Epidermal melanocyte (primary cell): ENCODE measurements at regions not wholly inside any gene's neighbourhood (a gene's known extent, or its start where the extent isn't known, plus 50 kb on each side); places are given as distances from the start of the nearest gene placed in this dataset.
"Not testable (repeated sequence)": the region's sequence is repeated elsewhere in the genome, so short reads cannot be mapped to it uniquely, and the experiment has no call there.

ENCODE experiments used
- DNase-seq: peaks from one replicate; pipeline ENCODE4 v3.0.0; 2011; ENCODE audit warnings: low spot score; ENCODE audit not compliant: insufficient read length

DNA sequence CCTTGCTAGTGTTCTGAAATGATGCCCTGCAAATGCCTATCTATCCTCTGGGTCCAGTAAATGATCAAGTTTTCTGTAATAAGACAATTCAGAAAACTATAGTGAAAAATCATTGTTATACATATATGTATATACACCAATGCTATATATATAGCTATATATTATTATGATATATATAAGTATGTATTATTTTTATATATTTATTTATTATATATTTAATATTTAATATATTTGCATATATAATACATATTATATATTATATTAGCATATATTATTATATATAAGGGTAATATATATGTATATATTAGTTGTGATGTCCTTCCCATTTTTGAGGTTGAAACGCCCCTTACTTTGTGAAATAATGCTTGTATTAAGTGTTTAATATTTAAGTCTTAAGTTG lies 181.4 kb upstream of the CACNA2D1 start:
- no peak for DNase-seq

DNA sequence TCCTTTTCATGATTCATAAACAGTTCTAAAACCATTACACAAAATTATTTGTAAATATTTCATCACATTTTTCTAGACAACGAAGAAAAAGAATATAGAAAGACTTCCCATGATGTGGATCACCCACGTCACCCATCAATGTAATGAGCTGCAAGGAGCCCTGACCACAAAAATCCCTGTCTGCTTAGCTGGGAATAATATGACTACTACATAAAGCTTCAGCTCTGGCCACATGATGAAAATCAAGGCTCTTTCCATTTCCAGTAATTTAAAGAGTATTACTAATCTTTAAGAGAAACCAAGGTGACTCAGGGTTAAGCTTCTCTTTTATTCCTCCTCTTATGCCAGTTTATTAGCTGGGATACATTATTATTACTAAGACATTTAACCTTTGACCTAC lies 180.8 kb upstream of the CACNA2D1 start:
- DNase-seq = no peak

GRCh38 chr7:82623812-82624211 lies 180.2 kb upstream of the CACNA2D1 start:
- no peak for DNase-seq

DNA sequence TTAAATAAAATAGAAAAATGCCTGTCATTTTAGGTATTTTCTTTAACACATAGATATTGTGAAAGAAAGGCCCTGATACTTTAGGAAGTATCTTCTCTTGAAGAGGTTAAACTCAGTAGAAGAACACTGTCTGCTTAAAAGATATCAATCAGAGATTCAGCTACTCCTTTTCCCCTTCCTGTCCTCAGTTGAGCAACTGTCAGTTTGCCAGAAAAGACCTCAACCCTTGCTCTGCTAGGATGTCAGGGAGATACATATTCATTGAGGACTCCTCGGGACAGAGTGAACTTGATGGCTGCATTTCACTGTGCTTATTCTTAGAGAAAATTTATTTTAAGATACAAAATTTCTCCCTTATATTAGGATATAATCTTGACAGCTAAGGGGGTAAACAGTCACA lies 173.6 kb upstream of the CACNA2D1 start:
- DNase-seq = no peak

GRCh38 chr7:82616059-82616728 lies 172.6 kb upstream of the CACNA2D1 start:
- no peak for DNase-seq

DNA sequence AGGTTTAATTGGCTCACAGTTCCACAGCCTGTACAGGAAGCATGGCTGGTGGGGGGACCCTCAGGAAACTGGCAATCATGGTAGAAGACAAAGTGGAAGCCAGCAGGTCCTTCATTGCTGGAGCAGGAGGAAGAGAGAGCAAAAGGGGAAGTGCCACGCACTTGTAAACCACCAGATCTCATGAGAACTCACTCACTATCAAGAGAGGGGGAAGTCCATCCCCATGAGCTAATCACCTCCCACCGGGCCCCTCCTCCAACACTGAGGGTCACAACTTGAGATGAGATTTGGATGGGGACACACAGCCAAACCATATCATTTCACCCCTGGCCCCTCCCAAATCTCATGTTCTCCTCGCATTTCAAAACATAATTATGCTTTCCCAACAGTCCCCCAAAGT lies 171.9 kb upstream of the CACNA2D1 start:
- DNase-seq = no peak

DNA sequence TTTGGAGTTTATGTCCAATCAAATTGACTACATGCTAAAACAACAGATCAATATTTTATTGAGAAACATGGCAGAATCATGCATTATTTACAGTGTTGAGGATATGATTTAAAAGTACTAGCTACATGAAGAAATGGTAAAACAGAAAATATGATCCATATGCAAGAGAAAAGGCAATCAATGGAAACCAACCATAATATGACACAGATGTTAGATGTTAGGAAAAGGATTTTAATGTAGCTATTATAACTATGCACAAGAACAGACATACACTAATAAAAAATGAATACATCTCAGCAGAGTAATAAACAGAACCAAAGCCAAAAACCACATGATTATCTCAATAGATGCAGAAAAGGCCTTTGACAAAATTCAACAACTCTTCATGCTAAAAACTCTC lies 166.2 kb upstream of the CACNA2D1 start:
- DNase-seq = no peak

DNA sequence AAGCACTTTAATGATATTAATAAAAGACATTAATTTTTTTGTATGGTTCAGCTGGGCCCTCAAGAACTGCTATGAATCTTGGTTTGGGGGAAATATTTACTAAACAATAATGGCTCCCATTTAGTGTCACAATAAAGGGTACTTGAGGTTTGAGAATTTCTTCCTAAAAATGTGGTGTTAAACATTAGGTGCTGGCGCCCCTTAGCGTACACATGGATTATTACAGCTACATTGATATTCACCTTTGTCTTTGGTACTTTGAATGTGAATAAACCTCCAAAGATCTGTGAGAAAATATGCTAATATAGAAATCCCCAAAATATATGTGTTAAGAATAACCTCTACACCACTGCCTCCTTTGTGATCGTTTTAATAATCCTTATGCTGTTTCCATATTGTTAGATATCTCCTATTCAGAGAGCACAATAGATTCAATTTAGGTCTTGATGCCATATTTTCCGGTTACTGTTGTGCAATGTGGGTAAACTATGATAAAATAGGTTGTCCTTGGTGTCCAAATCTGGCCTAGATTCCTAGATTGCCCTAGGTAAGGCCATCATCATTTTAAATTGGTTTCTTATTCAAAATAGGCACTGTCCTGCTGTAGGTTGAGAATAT lies 161.8 kb upstream of the CACNA2D1 start:
- DNase-seq = no peak

DNA sequence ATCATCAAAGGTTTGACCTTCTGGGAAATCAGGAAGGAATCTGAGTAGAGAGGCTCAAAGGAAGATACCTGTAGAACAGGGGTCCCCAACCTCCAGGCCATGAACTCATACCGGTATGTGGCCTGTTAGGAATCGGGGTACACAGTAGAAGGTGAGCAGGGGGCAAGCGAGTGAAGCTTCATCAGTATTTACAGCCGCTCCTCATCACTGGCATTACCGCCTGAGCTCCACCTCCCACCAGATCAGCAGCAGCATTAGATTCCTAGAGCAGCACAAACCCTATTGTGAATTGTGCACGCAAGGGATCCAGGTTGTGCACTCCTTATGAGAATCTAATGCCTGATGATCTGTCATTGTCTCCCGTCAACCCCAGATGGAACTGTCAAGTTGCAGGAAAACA lies 158.5 kb upstream of the CACNA2D1 start:
- DNase-seq = no peak

DNA sequence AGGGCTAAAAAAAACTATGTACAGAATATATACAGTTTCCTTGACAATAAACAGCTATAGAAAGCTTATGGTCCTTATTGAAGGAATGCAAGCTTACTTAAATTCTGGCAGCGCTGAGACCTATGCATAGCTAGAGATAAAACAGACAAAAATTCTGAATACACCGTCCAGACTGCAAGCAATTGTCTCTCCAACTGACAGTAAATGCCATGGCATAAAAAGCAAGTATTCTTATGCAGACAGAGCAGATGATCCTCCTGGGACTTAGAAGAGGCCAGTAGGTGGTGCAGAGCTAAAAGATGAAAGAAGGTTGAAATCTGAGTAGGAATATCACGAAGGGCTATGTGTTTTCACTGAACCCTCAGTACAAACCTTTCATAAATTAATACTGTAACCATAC lies 157.0 kb upstream of the CACNA2D1 start:
- no peak for DNase-seq

DNA sequence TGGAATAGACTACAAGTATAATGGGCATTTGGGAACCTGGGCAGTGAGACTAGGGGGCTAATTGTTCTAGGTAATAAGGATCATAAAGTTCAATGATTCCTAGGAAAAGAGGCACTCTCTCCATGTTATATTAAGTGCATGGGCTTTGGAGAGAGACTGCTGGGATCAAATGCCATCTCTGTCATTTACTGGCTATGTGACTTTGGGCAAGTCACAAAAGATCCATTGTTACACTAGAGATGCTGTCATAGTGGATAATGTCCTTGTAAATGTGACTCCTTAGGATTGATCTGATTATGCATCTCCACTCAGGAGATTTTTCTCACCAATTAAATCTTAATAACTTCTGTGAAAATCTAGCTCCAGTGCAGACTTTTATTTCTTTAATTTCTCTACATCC lies 156.3 kb upstream of the CACNA2D1 start:
- DNase-seq = no peak

DNA sequence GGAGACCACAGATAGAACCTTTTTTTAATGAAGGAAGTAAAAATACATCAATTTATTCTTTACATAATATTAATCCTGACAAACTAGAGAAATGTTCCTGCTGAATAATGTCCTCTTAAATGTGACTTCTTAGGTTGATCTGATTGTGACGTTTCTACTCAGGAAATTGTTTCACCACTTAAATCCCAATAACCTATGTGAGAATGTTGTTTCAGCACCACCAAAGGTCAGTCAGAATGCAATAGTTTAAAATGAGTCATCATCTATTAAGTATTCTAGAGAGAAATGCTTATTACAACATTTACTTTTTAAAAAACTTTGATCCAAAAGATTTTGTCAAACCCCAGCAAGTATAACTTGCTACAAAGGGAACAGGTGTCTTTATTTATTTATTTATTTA lies 155.4 kb upstream of the CACNA2D1 start:
- no peak for DNase-seq

- DNase-seq = not testable (repeated sequence)
Measured at GRCh38 chr7:82595795-82596194, 152.2 kb upstream of the CACNA2D1 start.

- no peak for DNase-seq
Measured at GRCh38 chr7:82595176-82595575, 151.6 kb upstream of the CACNA2D1 start.

DNA sequence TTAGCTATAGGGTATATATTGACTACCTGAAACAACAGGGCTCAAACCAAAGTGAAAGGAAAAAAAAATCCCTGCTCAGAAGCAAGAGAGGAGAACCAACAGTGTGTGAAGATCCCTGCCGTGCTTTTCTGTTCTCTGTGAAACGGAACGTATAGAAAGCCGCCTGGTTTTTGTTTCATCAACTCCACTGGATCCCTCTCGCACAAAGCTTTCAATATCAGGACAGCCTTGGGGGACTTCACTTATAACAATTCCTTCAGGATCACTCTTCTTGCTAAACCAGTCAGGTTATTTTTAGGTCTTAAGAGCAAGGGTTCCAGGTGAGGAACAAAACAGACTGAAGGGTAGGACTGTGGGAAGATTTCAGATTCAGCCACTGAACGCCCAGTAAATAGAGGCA lies 151.1 kb upstream of the CACNA2D1 start:
- DNase-seq = no peak

DNA sequence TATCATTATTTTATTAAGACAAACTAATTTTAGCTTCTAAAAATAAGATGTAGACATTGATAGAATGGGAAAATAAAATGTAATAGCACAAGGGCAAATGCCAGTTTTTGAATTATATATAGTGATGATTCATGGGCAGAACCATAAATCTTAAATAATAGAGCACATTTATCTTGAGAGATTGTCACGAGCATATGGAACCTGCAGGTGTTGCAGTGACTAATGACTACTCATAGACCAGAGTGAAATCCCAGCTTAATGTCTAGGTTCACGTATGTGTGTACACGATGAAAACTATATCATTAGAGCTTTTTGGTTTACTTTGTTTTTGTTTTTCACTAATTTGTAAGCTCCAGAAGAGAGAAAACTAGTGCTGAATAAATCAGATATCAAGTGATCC lies 150.2 kb upstream of the CACNA2D1 start:
- no peak for DNase-seq

GRCh38 chr7:82592416-82592815 lies 148.8 kb upstream of the CACNA2D1 start:
- DNase-seq = no peak

DNA sequence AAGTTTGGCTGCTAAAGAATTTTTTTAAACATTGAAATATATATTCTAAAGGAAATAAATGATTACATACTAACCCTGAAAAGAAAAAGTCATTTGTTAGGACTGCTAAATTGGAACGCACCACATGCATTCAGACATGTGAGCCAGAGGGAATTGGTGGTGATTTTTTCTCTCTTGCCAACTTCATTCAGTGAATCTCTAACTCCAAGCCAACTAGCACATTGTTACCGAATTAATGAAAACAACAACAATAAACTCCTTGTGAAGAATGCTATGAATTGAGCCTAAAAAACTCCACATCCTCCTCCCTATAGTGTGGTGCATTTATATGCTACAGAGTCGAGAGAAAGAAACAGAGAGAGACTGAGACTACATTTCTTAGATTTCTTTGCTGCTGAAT lies 135.5 kb upstream of the CACNA2D1 start:
- DNase-seq = no peak

DNA sequence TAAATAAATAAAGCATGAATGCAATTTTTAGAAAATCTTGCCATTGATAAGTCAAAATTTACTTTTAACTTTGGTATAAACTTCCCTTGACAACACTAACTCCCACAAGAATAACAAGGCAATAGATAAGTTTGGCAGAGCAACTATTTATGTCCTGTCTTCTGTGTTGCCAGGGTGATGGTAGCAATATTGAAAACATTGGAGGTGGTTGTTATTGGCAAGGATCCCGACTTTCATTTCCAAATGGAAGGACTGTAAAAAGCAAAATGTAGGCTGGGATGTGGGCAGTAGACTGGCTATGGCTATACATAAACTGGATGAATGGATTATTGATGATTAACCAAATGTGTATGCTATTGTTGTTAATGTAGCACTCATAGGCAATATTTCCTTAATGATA lies 134.9 kb upstream of the CACNA2D1 start:
- DNase-seq = no peak

DNA sequence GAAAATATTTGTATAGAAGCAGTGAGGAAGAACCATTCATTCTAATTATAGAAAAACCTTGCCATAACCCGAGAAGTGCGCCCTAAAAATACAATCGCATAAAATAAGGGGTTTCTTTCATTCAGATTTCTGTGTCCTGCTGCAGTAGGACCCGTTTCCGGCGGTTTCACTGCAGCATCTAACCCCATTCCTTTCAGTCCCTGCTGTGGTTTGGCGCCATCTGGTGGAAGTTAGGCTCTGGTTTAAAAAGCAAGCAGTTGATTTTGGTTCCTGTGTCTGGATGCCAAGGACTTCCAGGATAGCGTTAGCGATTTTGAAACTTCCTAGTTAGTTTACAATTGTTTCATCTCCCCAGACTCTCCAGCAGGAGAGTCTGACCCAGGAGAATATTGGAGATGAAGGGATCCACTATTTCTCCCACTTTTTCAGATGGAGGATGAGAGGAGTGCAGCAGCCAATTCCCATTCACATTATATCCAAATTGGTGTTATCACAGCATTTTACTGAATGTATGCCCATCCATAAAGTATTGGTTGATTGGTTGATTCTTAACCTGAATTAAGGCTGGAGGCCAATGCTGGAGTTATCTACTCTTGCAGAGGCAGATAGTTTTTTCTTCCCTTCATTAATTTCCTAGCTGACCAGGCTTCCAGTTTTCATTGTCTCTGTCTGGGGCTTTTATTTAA lies 128.8 kb upstream of the CACNA2D1 start:
- peak; percentile 84 for DNase-seq

GRCh38 chr7:82571047-82571446 lies 127.5 kb upstream of the CACNA2D1 start:
- DNase-seq = not testable (repeated sequence)

DNA sequence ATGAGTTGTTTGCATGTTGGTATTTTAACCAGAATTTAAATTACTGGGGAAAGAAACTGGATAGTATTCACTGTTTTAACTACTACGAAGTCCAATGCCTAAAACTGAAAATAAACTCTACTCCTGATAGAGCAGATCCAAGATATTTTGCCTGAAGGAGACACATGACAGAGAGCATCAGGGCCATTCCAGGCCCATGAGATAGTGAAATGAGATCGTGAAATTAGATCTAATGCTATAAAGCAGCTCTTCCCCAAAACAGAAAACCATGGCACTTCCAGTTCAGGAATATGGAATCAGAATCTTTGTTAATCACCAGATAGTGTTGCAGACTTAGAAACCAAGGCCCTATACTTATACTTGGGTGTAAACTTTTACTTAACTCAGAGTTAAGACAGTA lies 124.3 kb upstream of the CACNA2D1 start:
- DNase-seq = no peak

DNA sequence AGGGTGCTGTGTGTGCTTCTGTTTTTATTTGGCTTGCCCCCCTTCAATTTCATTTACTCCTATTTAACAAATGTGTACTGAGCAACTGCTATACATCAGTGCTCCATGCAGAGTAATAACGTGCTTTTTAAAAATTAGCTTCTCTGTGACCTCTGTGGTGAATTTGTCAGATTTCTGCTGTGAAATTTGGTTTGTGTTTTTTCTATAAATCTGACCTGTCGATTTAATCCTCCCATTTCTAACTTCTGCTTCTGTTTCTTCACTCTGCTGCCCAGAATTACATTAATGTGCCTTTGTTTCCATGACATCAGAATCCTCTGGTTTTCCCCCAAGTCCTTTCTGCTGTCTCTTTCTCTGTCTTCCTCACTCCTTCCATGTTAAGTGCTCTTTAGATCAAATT lies 123.8 kb upstream of the CACNA2D1 start:
- no peak for DNase-seq
